ENCODE measurements at regions not wholly inside any gene's neighbourhood (a gene's known extent, or its start where the extent isn't known, plus 50 kb on each side); places are given as distances from the start of the nearest gene placed in this dataset.

- WGBS (ENCODE audit: insufficient coverage, insufficient read length) = no CpG with 5 or more reads among the region's 3 CpGs
- H3K4me1 ChIP-seq (ENCODE audit: control insufficient read depth, insufficient read depth, low read length) = no peaks in the 10 kb centered on the region
- H3K27me3 ChIP-seq (ENCODE audit: control insufficient read depth, insufficient read depth, low read length) = no peaks in the 10 kb centered on the region
- no peaks in the 10 kb centered on the region for H3K36me3 ChIP-seq (ENCODE audit: control insufficient read depth, insufficient read depth, low read length)
- H3K27ac ChIP-seq (ENCODE audit: low read length) = no peak overlapping the region
- no peaks in the 10 kb centered on the region for H3K9me3 ChIP-seq (ENCODE audit: control insufficient read depth, insufficient read depth, low read length)
- no peak overlapping the region for H3K4me3 ChIP-seq (ENCODE audit: low read length)
- DNase-seq (ENCODE audit: low read depth, low spot score) = no peak
Observed at GRCh38 chr1:99465176-99465900, 180.6 kb upstream of the PALMD start.

GRCh38 chr1:99467645-99468044, 178.3 kb upstream of the PALMD start:
- DNase-seq (ENCODE audit: low read depth, low spot score) = no peak
- Histone ChIP-seq H3K27ac (ENCODE audit: low read length) (no peak overlapping the region), H3K36me3 (ENCODE audit: control insufficient read depth, insufficient read depth, low read length) (no peaks in the 10 kb centered on the region), H3K27me3 (ENCODE audit: control insufficient read depth, insufficient read depth, low read length) (no peaks in the 10 kb centered on the region), H3K4me3 (ENCODE audit: low read length) (no peak overlapping the region), H3K4me1 (ENCODE audit: control insufficient read depth, insufficient read depth, low read length) (no peaks in the 10 kb centered on the region), H3K9me3 (ENCODE audit: control insufficient read depth, insufficient read depth, low read length) (no peaks in the 10 kb centered on the region)
- no CpG with 5 or more reads among the region's 4 CpGs for WGBS (ENCODE audit: insufficient coverage, insufficient read length)

- DNase-seq (ENCODE audit: low read depth, low spot score) = no peak
- Histone ChIP-seq H3K9me3 (ENCODE audit: control insufficient read depth, insufficient read depth, low read length) (no peaks in the 10 kb centered on the region), H3K36me3 (ENCODE audit: control insufficient read depth, insufficient read depth, low read length) (no peaks in the 10 kb centered on the region), H3K4me3 (ENCODE audit: low read length) (no peak overlapping the region), H3K27ac (ENCODE audit: low read length) (no peak overlapping the region), H3K27me3 (ENCODE audit: control insufficient read depth, insufficient read depth, low read length) (no peaks in the 10 kb centered on the region), H3K4me1 (ENCODE audit: control insufficient read depth, insufficient read depth, low read length) (no peaks in the 10 kb centered on the region)
- no CpG with 5 or more reads among the region's 2 CpGs for WGBS (ENCODE audit: insufficient coverage, insufficient read length)
Observed at GRCh38 chr1:99469550-99469971, 176.4 kb upstream of the PALMD start.

GRCh38 chr1:99472893-99473292, 173.0 kb upstream of the PALMD start:
- H3K4me1 ChIP-seq (ENCODE audit: control insufficient read depth, insufficient read depth, low read length) = no peaks in the 10 kb centered on the region
- no peaks in the 10 kb centered on the region for H3K36me3 ChIP-seq (ENCODE audit: control insufficient read depth, insufficient read depth, low read length)
- no peaks in the 10 kb centered on the region for H3K27me3 ChIP-seq (ENCODE audit: control insufficient read depth, insufficient read depth, low read length)
- no peak overlapping the region for H3K4me3 ChIP-seq (ENCODE audit: low read length)
- no peak for DNase-seq (ENCODE audit: low read depth, low spot score)
- 100% methylated on average over 4 of the region's 4 CpGs for WGBS (ENCODE audit: insufficient coverage, insufficient read length)
- no peaks in the 10 kb centered on the region for H3K9me3 ChIP-seq (ENCODE audit: control insufficient read depth, insufficient read depth, low read length)
- H3K27ac ChIP-seq (ENCODE audit: low read length) = no peak overlapping the region

- no peak overlapping the region for H3K27ac ChIP-seq (ENCODE audit: low read length)
- WGBS (ENCODE audit: insufficient coverage, insufficient read length) = no CpG with 5 or more reads among the region's 1 CpG
Observed at GRCh38 chr1:99474350-99474893, 171.5 kb upstream of the PALMD start.

GRCh38 chr1:99476058-99476457, 169.9 kb upstream of the PALMD start:
- Histone ChIP-seq H3K27me3 (ENCODE audit: control insufficient read depth, insufficient read depth, low read length) (no peaks in the 10 kb centered on the region), H3K27ac (ENCODE audit: low read length) (no peak overlapping the region), H3K9me3 (ENCODE audit: control insufficient read depth, insufficient read depth, low read length) (no peaks in the 10 kb centered on the region), H3K4me1 (ENCODE audit: control insufficient read depth, insufficient read depth, low read length) (no peaks in the 10 kb centered on the region), H3K4me3 (ENCODE audit: low read length) (no peak overlapping the region), H3K36me3 (ENCODE audit: control insufficient read depth, insufficient read depth, low read length) (no peaks in the 10 kb centered on the region)
- no peak for DNase-seq (ENCODE audit: low read depth, low spot score)
- no CpG with 5 or more reads among the region's 3 CpGs for WGBS (ENCODE audit: insufficient coverage, insufficient read length)

More at GRCh38 chr1:99474350-99474893, 171.5 kb upstream of the PALMD start:
- no peak for DNase-seq (ENCODE audit: low read depth, low spot score)
- no peaks in the 10 kb centered on the region for H3K36me3 ChIP-seq (ENCODE audit: control insufficient read depth, insufficient read depth, low read length)
- no peaks in the 10 kb centered on the region for H3K4me1 ChIP-seq (ENCODE audit: control insufficient read depth, insufficient read depth, low read length)
- no peaks in the 10 kb centered on the region for H3K27me3 ChIP-seq (ENCODE audit: control insufficient read depth, insufficient read depth, low read length)
- H3K9me3 ChIP-seq (ENCODE audit: control insufficient read depth, insufficient read depth, low read length) = no peaks in the 10 kb centered on the region
- H3K4me3 ChIP-seq (ENCODE audit: low read length) = no peak overlapping the region

- Histone ChIP-seq H3K4me3 (ENCODE audit: low read length) (no peak overlapping the region), H3K36me3 (ENCODE audit: control insufficient read depth, insufficient read depth, low read length) (no peaks in the 10 kb centered on the region), H3K27ac (ENCODE audit: low read length) (no peak overlapping the region), H3K9me3 (ENCODE audit: control insufficient read depth, insufficient read depth, low read length) (no peaks in the 10 kb centered on the region), H3K4me1 (ENCODE audit: control insufficient read depth, insufficient read depth, low read length) (no peaks in the 10 kb centered on the region), H3K27me3 (ENCODE audit: control insufficient read depth, insufficient read depth, low read length) (no peaks in the 10 kb centered on the region)
- DNase-seq (ENCODE audit: low read depth, low spot score) = peak; percentile 33
Observed at GRCh38 chr1:99481391-99481996, 164.4 kb upstream of the PALMD start.

- no peaks in the 10 kb centered on the region for H3K27me3 ChIP-seq (ENCODE audit: control insufficient read depth, insufficient read depth, low read length)
- H3K4me1 ChIP-seq (ENCODE audit: control insufficient read depth, insufficient read depth, low read length) = no peaks in the 10 kb centered on the region
- WGBS (ENCODE audit: insufficient coverage, insufficient read length) = no CpG with 5 or more reads among the region's 2 CpGs
- DNase-seq (ENCODE audit: low read depth, low spot score) = no peak
- no peaks in the 10 kb centered on the region for H3K9me3 ChIP-seq (ENCODE audit: control insufficient read depth, insufficient read depth, low read length)
- H3K4me3 ChIP-seq (ENCODE audit: low read length) = no peak overlapping the region
- H3K36me3 ChIP-seq (ENCODE audit: control insufficient read depth, insufficient read depth, low read length) = no peaks in the 10 kb centered on the region
- no peak overlapping the region for H3K27ac ChIP-seq (ENCODE audit: low read length)
Observed at GRCh38 chr1:99482286-99482685, 163.6 kb upstream of the PALMD start.

- Histone ChIP-seq H3K4me1 (ENCODE audit: control insufficient read depth, insufficient read depth, low read length) (no peaks in the 10 kb centered on the region), H3K4me3 (ENCODE audit: low read length) (no peak overlapping the region), H3K9me3 (ENCODE audit: control insufficient read depth, insufficient read depth, low read length) (no peaks in the 10 kb centered on the region), H3K36me3 (ENCODE audit: control insufficient read depth, insufficient read depth, low read length) (no peaks in the 10 kb centered on the region), H3K27me3 (ENCODE audit: control insufficient read depth, insufficient read depth, low read length) (no peaks in the 10 kb centered on the region), H3K27ac (ENCODE audit: low read length) (no peak overlapping the region)
- WGBS (ENCODE audit: insufficient coverage, insufficient read length) = no CpG with 5 or more reads among the region's 4 CpGs
- DNase-seq (ENCODE audit: low read depth, low spot score) = no peak
Observed at GRCh38 chr1:99482750-99483149, 163.2 kb upstream of the PALMD start.

GRCh38 chr1:99490031-99490430, 155.9 kb upstream of the PALMD start:
- H3K4me3 ChIP-seq (ENCODE audit: low read length) = no peak overlapping the region
- no peaks in the 10 kb centered on the region for H3K27me3 ChIP-seq (ENCODE audit: control insufficient read depth, insufficient read depth, low read length)
- H3K27ac ChIP-seq (ENCODE audit: low read length) = no peak overlapping the region
- no peaks in the 10 kb centered on the region for H3K4me1 ChIP-seq (ENCODE audit: control insufficient read depth, insufficient read depth, low read length)
- no peak for DNase-seq (ENCODE audit: low read depth, low spot score)
- no peaks in the 10 kb centered on the region for H3K36me3 ChIP-seq (ENCODE audit: control insufficient read depth, insufficient read depth, low read length)
- no peaks in the 10 kb centered on the region for H3K9me3 ChIP-seq (ENCODE audit: control insufficient read depth, insufficient read depth, low read length)
- WGBS (ENCODE audit: insufficient coverage, insufficient read length) = no CpG with 5 or more reads among the region's 2 CpGs

GRCh38 chr1:99496067-99496466, 149.8 kb upstream of the PALMD start:
- H3K9me3 ChIP-seq (ENCODE audit: control insufficient read depth, insufficient read depth, low read length) = no peaks in the 10 kb centered on the region
- no peaks in the 10 kb centered on the region for H3K36me3 ChIP-seq (ENCODE audit: control insufficient read depth, insufficient read depth, low read length)
- no peak overlapping the region for H3K4me3 ChIP-seq (ENCODE audit: low read length)
- no CpG with 5 or more reads among the region's 3 CpGs for WGBS (ENCODE audit: insufficient coverage, insufficient read length)
- no peak for DNase-seq (ENCODE audit: low read depth, low spot score)
- H3K4me1 ChIP-seq (ENCODE audit: control insufficient read depth, insufficient read depth, low read length) = no peaks in the 10 kb centered on the region
- H3K27me3 ChIP-seq (ENCODE audit: control insufficient read depth, insufficient read depth, low read length) = no peaks in the 10 kb centered on the region
- H3K27ac ChIP-seq (ENCODE audit: low read length) = no peak overlapping the region

Data from iPS DF 6.9 (cell line).